DMS 273 (cell line): ENCODE measurements at regions not wholly inside any gene's neighbourhood (a gene's known extent, or its start where the extent isn't known, plus 50 kb on each side); places are given as distances from the start of the nearest gene placed in this dataset.
"Not testable (repeated sequence)": the region's sequence is repeated elsewhere in the genome, so short reads cannot be mapped to it uniquely, and the experiment has no call there.

Source experiments
- DNase-seq: peaks from one replicate; lab custom pipeline; 2025; ENCODE audit not compliant: unreplicated experiment; lab: John Stamatoyannopoulos, UW

GRCh38 chr4:9702696-9703095 is 78.7 kb upstream of the DRD5 start:
- not testable (repeated sequence) for DNase-seq

GRCh38 chr4:9703391-9703790 is 78.0 kb upstream of the DRD5 start:
- DNase-seq = peak; percentile 78

GRCh38 chr4:9704126-9704525 is 77.3 kb upstream of the DRD5 start:
- DNase-seq = not testable (repeated sequence)

- peak; percentile 27 for DNase-seq
Measured at GRCh38 chr4:9704551-9705332, 76.7 kb upstream of the DRD5 start.

- DNase-seq = not testable (repeated sequence)
Measured at GRCh38 chr4:9707281-9707680, 74.2 kb upstream of the DRD5 start.

GRCh38 chr4:9707936-9708335 is 73.5 kb upstream of the DRD5 start:
- DNase-seq = not testable (repeated sequence)

- no peak for DNase-seq
Measured at GRCh38 chr4:9709724-9710123, 71.7 kb upstream of the DRD5 start.

- not testable (repeated sequence) for DNase-seq
Measured at GRCh38 chr4:9715271-9715670, 66.2 kb upstream of the DRD5 start.

- DNase-seq = no peak
Measured at GRCh38 chr4:9716093-9716492, 65.3 kb upstream of the DRD5 start.

- not testable (repeated sequence) for DNase-seq
Measured at GRCh38 chr4:9718246-9718939, 63.0 kb upstream of the DRD5 start.

GRCh38 chr4:9722131-9722530 is 59.3 kb upstream of the DRD5 start:
- not testable (repeated sequence) for DNase-seq
